A204.1 (cell line): ENCODE measurements at regions not wholly inside any gene's neighbourhood (a gene's known extent, or its start where the extent isn't known, plus 50 kb on each side); places are given as distances from the start of the nearest gene placed in this dataset.

Experiments
- FAIRE-seq: peaks from 2 replicates; lab custom pipeline; 2012; peaks lifted over from hg19 to GRCh38; lab: Jason Lieb, UNC

DNA sequence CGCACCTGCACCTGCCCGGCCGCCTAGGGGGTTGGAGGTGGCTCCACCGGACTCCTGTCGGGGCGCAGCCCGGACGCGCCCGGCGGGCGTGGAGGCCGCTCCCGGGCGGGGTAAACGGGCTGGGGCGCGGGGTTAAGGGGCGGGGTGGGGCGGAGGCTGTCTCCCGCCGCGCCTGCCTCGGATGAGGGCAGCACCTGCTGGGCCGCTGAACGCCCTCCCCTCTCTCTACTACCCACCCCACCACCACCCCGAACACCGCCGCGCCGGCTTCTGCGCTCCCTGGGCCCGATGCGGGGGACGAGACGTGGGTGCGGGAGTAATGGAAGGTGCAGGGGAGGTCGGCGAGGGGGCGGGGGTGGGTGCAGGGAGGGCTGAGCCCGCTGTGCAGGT lies 224.8 kb upstream of the ID2 start:
- FAIRE-seq, result no peak

DNA sequence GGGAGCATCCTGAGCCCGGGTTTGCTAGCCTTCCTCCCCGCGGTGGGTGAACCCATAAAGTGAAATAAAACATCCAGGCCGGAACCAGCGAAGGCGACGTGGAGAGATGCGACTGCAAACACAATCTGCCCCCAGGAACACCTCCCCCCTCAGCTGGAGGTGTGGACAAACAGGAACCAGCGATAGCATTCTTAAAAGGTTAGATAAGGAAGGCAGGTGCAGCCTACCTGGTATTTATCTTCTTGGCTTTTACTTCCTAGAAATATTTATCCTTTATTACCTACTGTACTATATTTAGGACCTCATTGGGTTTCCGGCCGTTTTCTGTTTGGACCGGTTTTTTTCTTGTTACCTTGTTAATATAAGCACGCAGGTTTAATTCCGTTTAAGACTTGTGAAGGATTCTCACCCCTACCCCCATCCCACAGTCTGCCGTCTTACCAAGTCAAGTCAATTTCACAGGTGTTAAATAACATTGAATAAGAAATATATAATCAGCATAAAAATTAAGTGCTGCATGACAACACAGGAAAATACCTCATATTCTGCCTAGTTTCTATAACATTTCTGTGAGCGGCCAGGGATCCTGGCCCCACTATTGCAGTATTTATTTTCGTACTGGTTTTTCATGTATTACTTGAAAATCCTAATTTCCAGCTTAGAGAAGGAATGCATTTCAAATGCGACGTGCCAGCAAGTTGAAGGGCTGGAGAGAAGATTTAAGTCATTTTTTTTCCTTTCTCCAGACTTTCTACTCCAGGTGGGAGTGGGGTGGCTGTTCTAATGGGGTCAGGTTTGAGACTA lies 224.0 kb upstream of the ID2 start:
- no peak for FAIRE-seq

DNA sequence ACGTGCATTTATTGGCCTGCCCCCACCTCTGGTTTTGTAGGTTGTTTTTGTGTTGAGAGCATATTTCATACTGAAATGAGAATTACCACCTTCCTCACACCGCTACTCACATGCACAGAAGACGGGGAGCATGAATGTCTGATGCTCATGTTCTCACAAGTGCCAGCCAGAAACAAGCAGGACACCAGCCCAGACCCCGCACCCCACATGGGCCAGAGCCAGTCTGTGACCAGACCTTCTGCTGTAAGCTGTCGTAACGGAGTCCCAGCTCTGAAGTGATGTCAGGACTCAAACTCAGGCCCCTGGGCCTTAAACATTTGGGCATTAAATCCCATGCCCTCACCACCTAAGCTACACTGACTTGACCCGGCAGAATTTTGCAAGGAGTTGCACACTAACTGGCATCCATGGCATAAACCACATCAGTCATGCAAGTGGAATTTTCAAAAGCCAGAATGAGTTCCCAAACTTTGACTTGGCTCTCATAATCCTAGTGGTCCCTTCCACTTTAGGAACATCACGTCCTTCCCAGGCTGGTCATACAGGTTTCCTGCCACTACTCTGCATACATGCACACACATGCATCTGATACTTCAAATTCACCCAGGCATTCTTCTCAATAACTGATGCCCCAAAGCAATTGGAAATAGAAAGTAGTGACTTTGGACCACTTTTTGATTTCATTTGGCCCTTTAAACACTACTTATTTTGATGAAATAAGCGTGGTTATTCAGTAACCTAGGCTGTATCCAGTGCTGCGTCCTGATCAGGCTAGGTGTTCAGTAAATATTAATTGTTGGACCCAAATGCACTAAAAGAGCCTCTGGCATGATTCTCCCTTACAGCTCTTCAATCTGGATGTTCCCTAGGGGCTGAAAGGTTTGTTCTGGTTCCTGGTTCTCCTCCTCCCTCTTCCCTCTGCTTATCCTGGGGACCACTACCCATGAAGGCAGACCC lies 223.1 kb upstream of the ID2 start:
- no peak for FAIRE-seq

DNA sequence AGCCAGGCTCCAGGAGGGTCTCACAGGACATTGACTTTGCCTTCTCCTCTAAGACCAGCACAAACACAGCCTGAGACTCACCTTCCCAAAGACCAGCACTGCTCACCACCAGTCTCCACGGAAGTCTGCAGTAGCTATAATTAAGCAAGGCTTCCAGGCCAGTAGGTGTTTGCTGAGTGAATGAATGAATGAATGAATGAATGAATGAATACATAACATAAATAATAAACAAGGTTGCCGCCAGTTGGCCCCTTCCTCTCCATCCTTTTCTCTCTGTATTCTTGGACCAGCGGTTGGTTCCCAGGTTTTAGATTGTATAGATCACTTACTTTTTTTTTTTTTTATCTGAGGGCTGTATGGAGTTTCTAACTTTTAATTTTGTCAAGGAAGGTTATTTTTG lies 222.4 kb upstream of the ID2 start:
- FAIRE-seq, result no peak

DNA sequence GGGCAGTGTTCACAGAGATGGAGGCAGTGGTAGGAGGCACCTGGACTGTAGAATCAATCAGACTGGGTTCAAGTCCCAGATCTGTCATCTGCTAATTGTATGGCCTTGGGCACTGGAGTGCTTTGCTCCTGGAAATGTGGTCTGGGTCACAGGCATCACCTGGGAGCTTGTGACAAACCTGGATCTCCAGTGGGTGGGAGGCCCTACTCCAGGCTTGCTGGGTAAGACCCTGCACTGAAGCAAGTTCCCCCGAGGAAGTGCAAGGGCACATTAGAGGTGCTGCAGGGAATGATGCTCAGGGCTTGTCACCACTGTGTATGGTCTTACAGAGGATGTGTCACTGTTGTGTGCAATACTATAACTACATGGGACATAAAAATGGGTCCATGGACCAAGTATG lies 220.5 kb upstream of the ID2 start:
- FAIRE-seq, result no peak

DNA sequence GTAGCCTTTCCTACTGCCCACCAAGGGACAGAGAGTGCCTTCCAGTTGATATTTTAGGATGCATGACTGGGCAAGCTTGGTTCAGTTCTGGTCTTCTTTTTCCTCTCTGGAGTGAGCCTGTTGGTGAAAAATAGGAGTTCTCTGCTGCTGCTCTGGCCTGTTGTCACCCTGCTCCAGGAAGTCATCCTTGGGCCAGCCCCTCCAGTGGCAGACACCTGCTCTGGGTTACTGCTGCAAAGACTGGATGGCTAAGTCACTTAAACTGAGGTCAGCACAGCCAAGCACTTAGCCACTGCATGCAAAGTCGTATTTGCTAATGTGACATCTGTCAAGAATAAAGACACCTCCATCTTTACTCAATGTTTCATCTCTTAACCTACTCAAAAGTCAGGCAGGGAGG lies 219.6 kb upstream of the ID2 start:
- no peak for FAIRE-seq

DNA sequence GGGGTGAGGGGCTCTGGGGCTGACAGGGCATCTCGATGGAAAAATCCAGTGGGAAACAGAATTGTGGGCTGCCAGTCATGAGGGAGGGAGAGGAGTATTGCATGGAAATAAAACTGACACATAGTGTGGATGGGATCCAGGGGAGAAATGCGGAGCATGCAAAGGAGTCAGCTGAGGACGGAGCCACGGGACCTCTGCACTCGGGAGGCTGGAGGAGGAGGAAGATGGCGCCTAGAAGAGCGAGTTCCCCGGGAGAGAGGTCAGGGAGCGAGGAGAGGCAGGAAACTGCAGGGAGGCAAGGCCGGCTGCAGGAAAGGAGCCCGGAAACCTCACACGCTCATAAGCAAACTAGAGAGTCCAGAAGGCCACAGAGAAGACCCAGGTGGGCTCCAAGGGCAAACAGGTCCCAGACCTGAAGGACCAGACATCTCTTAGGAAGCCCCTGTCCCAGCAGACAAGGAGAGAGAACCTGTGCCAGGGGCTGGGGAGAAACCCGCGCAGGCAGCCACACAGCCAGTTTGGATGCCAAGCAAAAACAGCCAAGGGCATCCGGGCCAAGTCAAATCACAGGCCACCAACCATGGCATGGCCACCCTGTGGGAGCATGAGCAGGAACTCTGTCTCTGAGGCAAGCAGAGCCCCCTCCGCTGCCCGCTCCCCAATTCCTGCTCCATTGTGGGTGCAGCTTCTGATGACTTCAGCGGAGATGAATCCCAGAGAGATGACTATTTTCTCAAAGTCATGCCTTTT lies 218.8 kb upstream of the ID2 start:
- FAIRE-seq, result no peak

DNA sequence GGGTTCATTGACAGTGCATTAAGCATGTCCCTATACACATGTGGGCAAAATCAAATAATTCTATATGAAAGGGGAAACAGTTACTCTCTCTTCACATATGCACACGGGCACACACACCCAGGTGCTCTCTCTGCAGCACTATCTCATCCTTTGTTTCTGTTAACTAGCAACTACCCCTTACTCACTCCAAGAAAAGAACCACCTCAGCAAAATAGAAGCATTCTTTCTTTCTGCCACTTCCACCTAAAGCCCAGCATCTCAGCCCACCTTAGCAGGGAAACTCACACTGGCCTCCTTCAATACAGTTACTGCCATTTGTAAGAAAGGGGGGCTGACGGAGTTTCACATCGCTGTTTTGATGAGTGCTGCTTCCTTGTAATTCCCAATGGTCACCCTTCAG lies 216.3 kb upstream of the ID2 start:
- no peak for FAIRE-seq

DNA sequence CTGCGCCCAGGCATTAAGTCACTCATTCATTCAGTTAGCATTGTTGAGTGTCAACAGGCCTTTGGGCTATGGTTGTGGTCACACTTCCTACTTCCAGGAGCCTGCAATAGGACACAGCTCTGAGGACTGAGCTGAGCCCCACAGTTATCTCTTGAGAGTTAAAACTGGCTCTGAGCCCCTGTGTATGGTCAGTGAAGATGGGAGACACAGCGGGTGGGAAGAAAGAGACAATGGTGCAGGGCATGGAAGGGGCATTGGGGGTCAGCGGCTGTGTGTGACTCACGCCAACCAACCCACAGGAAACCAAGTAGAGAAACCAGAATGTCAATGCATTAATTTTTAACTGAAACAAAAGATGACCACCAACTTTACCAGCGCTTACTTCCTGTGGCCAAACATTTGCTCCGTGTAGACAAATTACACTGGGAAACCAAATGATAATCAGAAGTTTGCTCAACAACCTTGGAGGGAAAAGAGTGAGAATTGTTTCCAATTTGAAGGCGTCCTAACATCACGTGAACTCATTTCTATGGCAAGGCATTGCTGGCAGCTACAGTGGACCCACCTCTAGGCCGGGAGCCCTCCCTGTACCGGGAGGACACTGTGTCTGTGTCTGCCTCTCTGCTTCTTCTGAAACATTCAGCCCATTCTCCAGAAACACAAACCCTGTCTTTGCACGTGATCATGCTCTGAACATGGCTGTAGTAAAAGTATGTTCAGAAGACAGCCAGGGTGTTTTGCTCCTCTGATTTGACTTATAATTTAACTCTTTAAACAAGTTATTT lies 212.0 kb upstream of the ID2 start:
- no peak for FAIRE-seq

DNA sequence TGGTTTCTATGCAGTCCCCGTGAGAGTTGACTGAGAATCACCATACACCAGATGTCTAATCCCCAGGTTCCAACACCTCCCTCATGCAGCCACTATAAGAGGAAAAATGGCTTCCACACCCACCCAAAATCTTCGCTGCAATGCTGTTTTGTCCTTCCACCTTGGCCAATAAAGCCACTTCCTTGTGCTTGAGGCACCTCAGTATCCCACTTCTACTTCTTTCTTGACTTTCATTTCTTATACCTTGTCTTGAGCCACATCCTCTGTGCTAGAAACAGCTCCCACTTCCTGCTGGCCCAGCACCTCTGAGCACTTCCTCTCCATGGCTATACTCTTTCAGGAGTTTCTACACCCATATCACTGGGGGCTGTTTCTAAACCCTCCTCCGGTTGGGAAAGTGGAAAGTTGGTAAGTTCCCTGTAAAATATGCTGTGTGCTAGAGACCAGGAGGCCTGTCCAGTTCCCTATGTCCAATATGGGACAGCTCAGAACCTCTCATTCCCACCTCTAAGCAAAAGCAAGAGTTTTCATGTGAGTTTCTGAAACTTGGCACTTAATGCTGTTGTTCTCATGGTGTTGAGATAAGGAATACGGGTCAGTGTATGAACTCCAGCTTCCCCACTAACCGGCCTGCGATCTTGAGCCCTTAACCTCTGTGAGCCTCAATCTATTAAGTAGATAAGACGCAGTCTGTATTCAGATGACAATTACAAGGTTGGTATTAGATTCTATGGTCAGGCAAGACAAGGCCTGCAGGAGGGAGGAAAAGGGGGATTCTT lies 209.1 kb upstream of the ID2 start:
- FAIRE-seq, result no peak

DNA sequence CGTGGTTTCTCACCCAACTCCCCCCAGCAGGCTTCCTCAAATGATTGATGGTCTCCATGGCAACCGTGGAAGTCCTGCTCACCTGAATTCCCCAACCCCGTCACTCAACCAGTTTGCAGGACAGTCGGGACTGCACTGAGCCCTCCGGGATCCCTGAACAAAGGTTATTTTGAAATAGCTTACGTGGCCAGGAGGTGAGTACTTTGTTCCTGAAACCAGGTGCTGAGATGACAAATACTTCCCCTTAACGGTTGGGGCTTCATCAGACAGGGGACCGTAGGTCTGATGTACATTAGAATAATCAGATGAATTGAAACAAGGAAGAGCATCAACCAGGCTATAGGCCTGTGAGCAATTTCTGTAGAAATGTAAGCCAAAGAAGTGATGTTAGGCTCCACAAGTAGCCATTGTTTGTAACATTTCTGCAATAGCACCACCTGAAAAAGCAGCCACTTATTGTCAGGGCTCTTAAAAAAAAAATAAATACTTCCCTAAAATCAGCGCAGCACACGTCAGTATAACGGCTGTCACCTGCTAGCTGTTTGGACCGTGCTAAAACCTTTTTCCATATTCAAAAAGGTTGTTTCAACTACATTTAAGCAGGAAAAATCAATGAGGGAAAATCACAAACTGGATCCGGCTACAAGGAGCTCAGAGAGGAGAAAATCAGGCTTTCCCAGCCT lies 206.4 kb upstream of the ID2 start:
- FAIRE-seq, result no peak

DNA sequence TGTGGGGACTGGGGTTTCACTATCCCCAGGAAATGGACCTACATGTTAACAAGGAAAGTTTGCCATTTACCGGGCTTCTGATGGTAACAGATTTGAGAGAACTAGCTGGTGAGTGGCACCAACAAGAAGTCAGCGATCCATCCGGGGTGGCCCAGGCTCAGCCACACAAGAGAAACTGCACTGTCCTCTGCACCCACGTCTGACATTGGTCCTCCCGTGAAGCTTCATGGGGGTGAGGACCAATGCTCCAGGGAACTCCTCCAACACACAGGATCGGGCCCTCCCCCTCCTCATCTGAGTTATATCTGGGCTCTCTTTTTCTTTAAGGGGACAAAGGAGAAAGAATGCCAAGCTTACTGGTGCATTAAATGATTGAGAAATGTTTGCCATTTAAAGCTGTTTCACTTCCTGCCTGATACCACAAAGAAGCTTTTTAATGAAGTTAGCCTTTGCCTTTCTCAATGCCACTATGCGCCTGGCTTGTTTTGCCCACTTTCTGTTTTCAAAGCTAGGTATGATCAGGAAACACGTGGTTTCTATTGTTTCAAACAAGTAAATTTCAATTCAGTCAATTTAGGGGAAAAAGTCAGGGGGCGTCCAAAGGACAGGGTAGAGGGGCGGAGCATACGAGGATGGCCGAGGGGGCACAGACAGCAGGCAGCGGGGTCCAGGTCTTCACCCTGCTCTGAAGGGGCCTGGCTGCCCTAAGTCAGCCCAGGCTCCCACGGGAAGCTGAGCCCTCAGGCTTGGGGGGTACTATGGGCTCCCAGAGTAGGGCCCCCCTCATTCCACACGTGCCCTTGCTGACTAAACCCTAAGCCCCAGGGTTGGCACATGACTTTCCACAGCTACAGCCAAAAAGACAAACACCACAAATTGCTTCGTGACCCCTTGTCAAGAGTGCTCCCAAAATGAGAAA lies 204.0 kb upstream of the ID2 start:
- no peak for FAIRE-seq

DNA sequence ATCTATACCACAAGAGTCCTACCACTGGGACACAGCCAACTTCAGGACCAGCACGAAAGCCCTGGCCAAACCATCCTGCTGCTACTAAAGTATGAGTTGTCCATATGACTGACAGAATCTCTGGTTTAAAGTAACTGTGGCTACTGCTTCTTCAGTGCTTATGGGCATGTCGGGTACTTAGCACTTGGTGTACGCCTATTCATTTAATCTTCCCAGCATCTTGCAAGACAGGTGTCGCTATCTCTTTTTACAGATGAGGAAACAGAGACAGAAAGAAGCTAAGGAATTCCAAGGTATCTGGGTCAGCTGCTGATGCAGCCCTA lies 203.4 kb upstream of the ID2 start:
- FAIRE-seq, result no peak

DNA sequence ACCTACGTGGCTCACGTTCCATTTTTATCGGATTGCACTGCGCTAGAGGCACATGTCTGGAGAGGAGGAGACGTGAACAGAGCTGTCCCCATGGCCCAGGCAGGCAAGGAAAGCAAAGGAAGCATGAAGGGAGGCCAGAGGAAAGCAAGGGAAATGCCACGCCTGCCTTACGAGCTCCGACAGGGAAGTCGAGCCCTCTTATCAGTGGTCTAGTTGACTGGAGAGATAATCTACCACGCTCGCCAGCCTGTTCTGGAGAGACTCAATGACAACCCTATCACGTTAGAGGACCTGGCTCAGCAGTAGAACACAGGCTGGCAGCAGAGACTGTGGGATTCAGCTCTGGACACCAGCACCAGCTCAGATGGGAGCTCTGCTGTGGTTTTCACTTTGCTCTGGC lies 202.6 kb upstream of the ID2 start:
- no peak for FAIRE-seq

DNA sequence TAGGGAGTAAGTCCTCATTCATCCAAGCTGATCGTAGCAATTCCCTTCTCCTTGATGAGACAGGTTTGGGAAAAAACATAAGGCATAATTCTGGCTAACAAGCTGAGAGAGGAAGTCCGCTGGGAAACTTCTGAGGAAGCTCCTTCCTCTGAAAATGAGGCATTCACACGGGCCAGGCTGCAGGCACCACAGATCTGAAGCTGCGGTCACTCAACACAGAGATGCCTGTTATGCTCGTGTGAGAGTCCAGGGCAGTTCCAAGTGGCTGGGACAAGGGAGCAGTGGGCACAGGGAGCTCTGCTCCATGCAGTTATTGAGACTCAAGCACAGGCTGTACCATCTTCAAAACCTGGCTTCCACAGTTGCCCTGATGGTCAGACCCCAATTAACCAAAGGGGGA lies 200.9 kb upstream of the ID2 start:
- FAIRE-seq, result no peak

DNA sequence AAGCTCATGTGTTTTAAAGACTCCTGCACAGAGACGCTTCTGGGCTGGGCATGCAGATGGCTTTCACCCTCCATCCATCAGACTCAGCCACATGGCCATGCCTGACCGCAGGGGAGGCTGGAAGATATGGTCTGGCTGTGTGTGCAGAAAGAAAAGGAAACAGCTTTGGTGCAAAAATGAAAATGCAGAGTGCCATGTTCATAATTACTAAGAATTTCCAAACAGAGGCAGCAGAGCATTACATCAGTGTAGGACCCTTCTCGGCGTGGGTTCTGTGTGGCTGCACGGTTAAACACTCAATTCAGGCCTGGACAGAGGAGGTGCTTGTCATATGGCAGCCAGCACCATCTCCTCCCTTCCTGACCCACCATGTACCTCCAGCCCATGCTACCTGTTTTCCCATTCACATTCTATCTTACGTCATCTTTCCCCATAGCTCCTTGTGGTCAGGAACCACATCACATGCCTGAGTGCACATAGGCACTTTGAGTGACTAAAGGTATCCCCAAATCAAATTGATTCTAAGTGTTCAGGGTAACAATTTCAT lies 200.3 kb upstream of the ID2 start:
- no peak for FAIRE-seq

DNA sequence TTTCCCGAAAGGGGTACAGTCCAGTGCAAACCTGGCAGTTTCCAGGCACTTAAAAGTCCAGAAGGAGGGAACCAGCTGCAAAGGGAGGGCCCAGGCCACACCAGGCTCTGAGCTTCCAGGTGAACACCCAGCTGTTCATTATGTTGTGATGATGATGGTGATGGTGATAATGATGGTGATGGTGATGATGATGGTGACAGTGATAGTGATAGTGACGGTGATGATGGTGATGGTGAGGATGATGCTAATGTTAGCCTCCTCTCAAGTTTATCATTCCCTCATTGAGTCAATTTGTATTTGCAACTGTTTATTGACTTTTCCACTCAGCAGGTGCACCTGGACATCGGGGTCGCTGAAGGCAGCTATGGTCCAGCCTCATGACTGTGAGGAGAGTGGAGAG lies 199.4 kb upstream of the ID2 start:
- no peak for FAIRE-seq

DNA sequence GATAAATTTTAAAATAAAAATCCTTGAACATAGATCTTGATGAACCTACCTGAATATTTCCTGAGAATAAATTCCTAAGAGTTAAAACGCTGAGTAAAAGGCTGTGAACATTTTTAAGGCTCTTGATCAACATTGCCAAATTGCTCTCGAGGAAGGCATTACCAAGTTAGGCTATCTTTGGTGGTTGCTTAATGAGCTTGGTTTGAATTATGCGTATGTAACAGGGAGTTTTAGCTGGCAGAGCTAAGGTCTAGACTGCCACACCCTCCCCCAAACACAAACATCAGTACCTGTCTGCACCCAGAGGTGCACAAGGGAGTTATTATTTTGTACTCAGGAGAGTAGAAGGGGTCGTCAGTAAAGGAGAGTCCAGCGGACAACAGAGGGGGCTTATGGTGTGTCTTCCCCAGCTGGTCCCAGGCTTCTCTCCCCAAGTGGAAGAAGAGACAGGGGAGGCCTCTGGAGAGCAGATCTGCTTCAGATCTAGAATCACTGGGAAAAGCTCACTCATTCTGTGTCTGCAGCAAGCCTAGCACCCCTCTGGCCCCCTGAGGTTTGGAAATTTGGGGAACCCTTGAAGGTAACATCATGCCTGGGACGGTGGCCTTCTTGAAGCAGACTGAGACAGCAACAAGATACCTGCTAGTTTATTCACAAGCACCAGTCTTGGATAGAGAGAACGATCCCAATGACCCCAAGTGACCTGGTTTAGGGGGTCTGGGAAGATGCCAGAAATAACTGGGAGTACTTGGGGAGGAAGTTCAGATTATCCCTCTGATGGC lies 197.2 kb upstream of the ID2 start:
- no peak for FAIRE-seq

DNA sequence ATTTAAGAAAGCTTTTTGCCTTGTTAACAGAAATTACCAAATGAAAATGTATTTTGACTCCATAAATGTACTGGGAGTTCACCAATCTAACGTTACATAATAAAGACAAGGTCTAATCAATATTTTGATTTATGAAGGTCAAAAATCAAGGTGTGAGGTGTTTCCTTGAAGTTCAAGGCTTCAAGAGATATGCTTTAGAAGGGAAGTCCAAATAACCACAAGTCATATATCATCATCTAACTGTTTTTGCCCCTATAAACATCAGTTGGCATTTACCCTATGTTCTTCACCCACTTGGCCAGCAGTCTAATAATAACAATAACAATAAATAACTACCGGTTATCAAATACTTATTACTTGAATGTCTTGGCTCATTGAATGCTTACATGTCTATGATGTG lies 196.1 kb upstream of the ID2 start:
- no peak for FAIRE-seq
